Breast epithelium (tissue), 4 donors: ENCODE measurements at regions not wholly inside any gene's neighbourhood (a gene's known extent, or its start where the extent isn't known, plus 50 kb on each side); places are given as distances from the start of the nearest gene placed in this dataset.

ENCODE experiments used
- DNase-seq, 2 donors: peaks; one replicate each; pipeline ENCODE4 v3.0.0-alpha.2; 2019; ENCODE audit warnings: low spot score in 2 of 2
- H3K27ac ChIP-seq, 2 donors: fragments of 200-600 bp; sonication (generic) in 1 of 2; one replicate each; pipeline ENCODE4 v1.5.1; 2016 to 2019; ENCODE audit warnings: mild to moderate bottlenecking in 1 of 2
- H3K27me3 ChIP-seq, 2 donors: fragments of 200-600 bp; sonication (generic) in 1 of 2; one replicate each; pipeline versions ENCODE4 v1.5.1 to v1.6.0; 2017 to 2019; ENCODE audit warnings: control low read depth in 1 of 2, mild to moderate bottlenecking in 1 of 2
- H3K36me3 ChIP-seq: fragments of 200-600 bp; one replicate; pipeline ENCODE4 v1.5.1; 2019
- H3K4me1 ChIP-seq, 2 donors: fragments of 200-600 bp; sonication (generic); one replicate each; pipeline ENCODE4 v1.5.1; 2016 to 2019; ENCODE audit warnings: control low read depth in 1 of 2
- H3K4me3 ChIP-seq, 3 donors: fragments of 200-600 bp; sonication (generic); 1 replicate in 2 of 3; 2 replicates in 1 of 3; pipeline ENCODE4 v1.5.1; 2016 to 2019; ENCODE audit warnings: mild to moderate bottlenecking in 3 of 3, moderate library complexity in 2 of 3
- H3K9me3 ChIP-seq, 2 donors: fragments of 200-600 bp; sonication (generic) in 1 of 2; one replicate each; pipeline ENCODE4 v1.5.1; 2016 to 2019; ENCODE audit warnings: control low read depth in 1 of 2
- POLR2A ChIP-seq: fragments of 450-650 bp; IDR thresholded peaks from one replicate; pipeline ENCODE4 v1.6.1; 2016; ENCODE audit warnings: antibody characterized with exemption, mild to moderate bottlenecking, moderate library complexity
- POLR2AphosphoS5 ChIP-seq, 3 donors: sonication (generic); formaldehyde crosslinking; IDR thresholded peaks; one replicate each; pipeline ENCODE4 v1.6.1; 2017; ENCODE audit warnings: antibody characterized with exemption in 3 of 3
- intact Hi-C: fragments of 100-400 bp; cut with DNase I; formaldehyde crosslinking; loops from one replicate; pipeline ENCODE4 v1.15.1; 2023; ENCODE audit warnings: low total_unique reads
- TF ChIP-seq, protein P1 (sequence below), 3 donors: fragments of 450-650 bp; IDR thresholded peaks; one replicate each; pipeline ENCODE4 v1.5.1; 2016 to 2017; ENCODE audit warnings: antibody characterized with exemption in 3 of 3, mild to moderate bottlenecking in 3 of 3, moderate library complexity in 3 of 3

DNA sequence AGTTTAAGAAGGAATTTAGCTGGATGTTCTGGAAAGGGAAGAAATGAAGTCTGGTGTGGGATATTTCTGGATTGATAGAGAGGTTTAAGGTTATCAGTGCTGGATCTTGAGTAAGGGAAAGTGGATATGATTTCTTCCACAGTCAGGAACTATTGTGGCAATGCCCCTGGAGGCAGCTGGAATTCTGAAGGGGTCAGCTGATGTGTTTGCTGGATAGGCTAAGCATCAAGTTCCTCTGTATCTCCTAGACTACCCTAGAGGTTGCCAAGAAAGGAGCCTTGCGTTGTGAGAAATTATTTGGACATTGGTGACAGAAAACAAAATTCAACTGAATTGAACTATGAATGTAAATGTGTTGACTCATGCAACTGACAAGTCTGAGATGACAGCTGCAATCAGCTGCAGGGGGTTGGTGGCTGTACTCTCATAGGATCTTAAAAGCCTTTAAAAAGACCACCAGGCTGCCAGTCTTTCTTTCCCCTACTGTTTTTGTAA, 244.4 kb downstream of the ATXN7L3B start:
- H3K27me3 ChIP-seq = no peaks in the 10 kb centered on the region
- no peak overlapping the region for H3K27ac ChIP-seq
- TF ChIP-seq POLR2AphosphoS5 (IDR thresholded peaks at IDR 0.05) = no peak
- TF ChIP-seq, protein P1, sequence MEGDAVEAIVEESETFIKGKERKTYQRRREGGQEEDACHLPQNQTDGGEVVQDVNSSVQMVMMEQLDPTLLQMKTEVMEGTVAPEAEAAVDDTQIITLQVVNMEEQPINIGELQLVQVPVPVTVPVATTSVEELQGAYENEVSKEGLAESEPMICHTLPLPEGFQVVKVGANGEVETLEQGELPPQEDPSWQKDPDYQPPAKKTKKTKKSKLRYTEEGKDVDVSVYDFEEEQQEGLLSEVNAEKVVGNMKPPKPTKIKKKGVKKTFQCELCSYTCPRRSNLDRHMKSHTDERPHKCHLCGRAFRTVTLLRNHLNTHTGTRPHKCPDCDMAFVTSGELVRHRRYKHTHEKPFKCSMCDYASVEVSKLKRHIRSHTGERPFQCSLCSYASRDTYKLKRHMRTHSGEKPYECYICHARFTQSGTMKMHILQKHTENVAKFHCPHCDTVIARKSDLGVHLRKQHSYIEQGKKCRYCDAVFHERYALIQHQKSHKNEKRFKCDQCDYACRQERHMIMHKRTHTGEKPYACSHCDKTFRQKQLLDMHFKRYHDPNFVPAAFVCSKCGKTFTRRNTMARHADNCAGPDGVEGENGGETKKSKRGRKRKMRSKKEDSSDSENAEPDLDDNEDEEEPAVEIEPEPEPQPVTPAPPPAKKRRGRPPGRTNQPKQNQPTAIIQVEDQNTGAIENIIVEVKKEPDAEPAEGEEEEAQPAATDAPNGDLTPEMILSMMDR (IDR thresholded peaks at IDR 0.05) = no peak
- no peak for TF ChIP-seq POLR2A
- DNase-seq = no peak
- no peaks in the 10 kb centered on the region for H3K36me3 ChIP-seq
- intact Hi-C loops = no loop called here
- H3K9me3 ChIP-seq = peaks cover 0 to 3% of the 10 kb centered on the region in 2 donors
- H3K4me1 ChIP-seq = no peaks in the 10 kb centered on the region
- no peak overlapping the region for H3K4me3 ChIP-seq

DNA sequence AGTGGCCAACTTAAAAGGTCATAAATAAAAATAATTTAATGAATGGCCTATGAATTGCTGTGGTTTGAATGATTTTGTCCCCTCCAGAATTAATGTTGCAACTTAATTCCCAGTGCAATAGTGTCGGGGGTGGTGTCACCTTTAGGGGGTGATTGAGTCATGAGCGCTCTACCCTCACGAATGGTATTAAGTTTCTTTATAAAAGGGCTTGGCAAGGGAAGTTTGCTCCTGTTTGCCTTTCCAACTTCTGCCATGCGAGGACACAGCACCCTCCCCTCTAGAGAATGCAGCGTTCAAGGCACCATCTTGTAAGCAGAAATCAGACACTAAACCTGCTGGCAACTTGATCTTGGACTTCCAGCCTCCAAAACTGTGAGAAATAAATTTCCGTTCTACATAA, 253.3 kb downstream of the ATXN7L3B start:
- Histone ChIP-seq H3K4me3 (no peak overlapping the region), H3K9me3 (peaks cover 0 to 3% of the 10 kb centered on the region in 2 donors), H3K27me3 (no peaks in the 10 kb centered on the region), H3K36me3 (no peaks in the 10 kb centered on the region), H3K27ac (no peak overlapping the region), H3K4me1 (no peaks in the 10 kb centered on the region)
- TF ChIP-seq POLR2AphosphoS5 (IDR thresholded peaks at IDR 0.05) (no peak), POLR2A (no peak)
- TF ChIP-seq, protein P1 (IDR thresholded peaks at IDR 0.05) = no peak
- intact Hi-C loops = no loop called here
- no peak for DNase-seq

DNA sequence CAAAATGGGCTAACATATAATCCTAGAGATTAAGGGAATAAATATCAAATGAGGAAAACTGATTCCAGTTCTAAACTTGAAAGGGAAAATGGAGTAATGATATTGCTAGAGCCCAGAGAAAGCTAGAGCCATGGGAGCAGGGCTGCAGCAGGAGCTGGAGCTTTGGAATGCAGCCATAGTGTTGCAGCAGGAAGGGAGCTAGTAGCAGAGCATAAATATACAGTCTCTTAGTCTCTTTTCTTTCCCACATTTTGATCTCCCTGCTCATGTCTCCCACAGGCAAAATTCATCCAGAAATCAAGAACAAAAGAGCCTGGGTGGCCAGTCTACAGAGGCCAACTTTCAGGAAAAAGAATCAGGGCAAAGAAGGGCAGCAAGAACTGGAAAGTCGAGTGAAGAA, 253.7 kb downstream of the ATXN7L3B start:
- H3K4me1 ChIP-seq = no peaks in the 10 kb centered on the region
- H3K36me3 ChIP-seq = no peaks in the 10 kb centered on the region
- no peaks in the 10 kb centered on the region for H3K27me3 ChIP-seq
- no peak overlapping the region for H3K4me3 ChIP-seq
- DNase-seq = no peak
- TF ChIP-seq POLR2A = no peak
- TF ChIP-seq, protein P1 (IDR thresholded peaks at IDR 0.05) = no peak
- TF ChIP-seq POLR2AphosphoS5 (IDR thresholded peaks at IDR 0.05) = no peak
- no peak overlapping the region for H3K27ac ChIP-seq
- intact Hi-C loops = no loop called here
- peaks cover 0 to 3% of the 10 kb centered on the region in 2 donors for H3K9me3 ChIP-seq

DNA sequence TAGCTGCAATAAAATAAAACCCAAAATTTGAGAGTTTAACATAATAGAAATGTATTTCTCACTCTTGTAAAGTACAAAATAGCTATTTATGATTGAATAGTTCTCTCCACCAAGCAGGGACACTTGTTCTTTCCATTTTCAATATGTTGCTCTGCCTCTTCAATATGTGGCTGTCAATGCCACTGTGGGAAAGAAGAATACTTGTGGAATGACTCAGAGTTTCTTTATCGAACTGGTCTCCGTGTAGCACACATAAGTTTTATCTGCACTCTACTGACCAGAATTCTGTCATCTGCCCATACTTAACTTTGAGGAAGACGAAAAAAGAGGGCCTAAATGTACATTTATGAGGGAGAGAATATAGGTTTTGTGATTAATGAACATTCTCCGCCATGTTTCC, 256.9 kb downstream of the ATXN7L3B start:
- intact Hi-C loops = no loop called here
- no peak for TF ChIP-seq POLR2AphosphoS5 (IDR thresholded peaks at IDR 0.05)
- no peak for TF ChIP-seq POLR2A
- TF ChIP-seq, protein P1 (IDR thresholded peaks at IDR 0.05) = no peak

DNA sequence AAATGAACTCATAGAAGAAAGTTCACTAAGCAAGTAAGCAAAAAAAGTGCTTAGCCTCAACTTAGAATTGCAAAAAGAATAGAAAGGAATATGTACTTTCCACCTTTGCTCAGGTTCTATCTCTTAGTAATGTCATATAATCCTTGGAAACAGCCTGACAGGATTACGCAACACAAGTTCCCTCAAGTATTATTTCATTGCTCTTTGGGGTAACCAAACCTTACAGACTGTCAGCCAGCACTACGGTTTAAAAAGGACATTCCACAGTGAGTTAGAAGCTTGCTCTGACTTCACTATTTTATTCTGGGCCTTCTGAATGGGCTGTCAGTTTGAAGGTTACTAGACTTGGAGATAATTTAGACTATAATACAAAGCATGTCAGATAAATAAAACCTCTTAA, 264.0 kb downstream of the ATXN7L3B start:
- no peaks in the 10 kb centered on the region for H3K9me3 ChIP-seq
- DNase-seq = no peak
- no peaks in the 10 kb centered on the region for H3K4me1 ChIP-seq
- H3K36me3 ChIP-seq = no peaks in the 10 kb centered on the region
- H3K27me3 ChIP-seq = no peaks in the 10 kb centered on the region
- H3K27ac ChIP-seq = no peak overlapping the region
- TF ChIP-seq, protein P1 (IDR thresholded peaks at IDR 0.05) = no peak
- TF ChIP-seq POLR2AphosphoS5 (IDR thresholded peaks at IDR 0.05) (no peak), POLR2A (no peak)
- no peak overlapping the region for H3K4me3 ChIP-seq
- intact Hi-C loops = no loop called here

More for the DNA sequence above, 256.9 kb downstream of the ATXN7L3B start:
- Histone ChIP-seq H3K9me3 (no peaks in the 10 kb centered on the region), H3K36me3 (no peaks in the 10 kb centered on the region), H3K4me1 (no peaks in the 10 kb centered on the region), H3K27ac (no peak overlapping the region), H3K27me3 (no peaks in the 10 kb centered on the region), H3K4me3 (no peak overlapping the region)
- DNase-seq = no peak
